ENCODE measurements at regions not wholly inside any gene's neighbourhood (a gene's known extent, or its start where the extent isn't known, plus 50 kb on each side); places are given as distances from the start of the nearest gene placed in this dataset.

DNA sequence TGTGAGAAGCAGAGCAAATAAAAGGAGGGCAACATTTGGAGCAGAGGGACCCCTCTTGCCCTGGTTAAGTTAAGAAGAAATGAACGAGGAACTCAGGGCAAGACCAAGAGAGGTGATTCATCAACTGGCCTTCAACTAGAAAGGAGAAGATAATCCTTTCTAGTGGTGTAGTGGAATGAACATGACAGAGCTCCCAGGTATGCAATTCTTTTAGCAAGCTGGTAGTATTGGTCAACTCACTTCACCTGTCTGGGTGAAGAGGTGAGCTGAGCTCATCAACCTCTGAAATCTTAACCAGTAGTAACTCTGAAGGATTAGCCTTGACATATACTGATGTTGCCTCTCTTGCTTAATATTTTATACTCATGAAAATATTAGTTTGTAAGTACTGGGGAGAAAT lies 1024.7 kb upstream of the GOT2 start:
- TF ChIP-seq, protein P1, sequence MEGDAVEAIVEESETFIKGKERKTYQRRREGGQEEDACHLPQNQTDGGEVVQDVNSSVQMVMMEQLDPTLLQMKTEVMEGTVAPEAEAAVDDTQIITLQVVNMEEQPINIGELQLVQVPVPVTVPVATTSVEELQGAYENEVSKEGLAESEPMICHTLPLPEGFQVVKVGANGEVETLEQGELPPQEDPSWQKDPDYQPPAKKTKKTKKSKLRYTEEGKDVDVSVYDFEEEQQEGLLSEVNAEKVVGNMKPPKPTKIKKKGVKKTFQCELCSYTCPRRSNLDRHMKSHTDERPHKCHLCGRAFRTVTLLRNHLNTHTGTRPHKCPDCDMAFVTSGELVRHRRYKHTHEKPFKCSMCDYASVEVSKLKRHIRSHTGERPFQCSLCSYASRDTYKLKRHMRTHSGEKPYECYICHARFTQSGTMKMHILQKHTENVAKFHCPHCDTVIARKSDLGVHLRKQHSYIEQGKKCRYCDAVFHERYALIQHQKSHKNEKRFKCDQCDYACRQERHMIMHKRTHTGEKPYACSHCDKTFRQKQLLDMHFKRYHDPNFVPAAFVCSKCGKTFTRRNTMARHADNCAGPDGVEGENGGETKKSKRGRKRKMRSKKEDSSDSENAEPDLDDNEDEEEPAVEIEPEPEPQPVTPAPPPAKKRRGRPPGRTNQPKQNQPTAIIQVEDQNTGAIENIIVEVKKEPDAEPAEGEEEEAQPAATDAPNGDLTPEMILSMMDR (IDR thresholded peaks at IDR 0.05; ENCODE audit: low read depth, low read length), result no peak
- DNase-seq (ENCODE audit: extremely low read depth, low read depth), result no peak

DNA sequence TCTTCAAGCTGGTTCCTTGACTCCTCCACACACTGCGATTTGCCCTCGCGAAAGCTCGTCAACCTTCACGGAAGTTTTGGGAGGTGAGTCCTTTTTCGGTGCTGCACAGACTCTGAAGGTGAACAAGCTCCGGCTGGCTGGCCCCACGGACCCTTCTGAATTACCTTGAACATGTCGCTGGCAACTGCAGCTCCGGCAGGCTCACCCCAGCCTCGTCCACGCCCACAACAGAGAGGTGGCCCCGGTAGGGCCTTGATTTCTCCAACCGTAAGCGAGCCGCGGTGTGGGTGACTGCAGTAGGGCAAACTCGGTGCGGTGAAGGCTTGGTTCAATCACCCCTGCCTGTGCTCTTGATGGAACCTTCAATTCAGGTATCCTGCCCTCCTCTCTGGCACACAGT lies 1020.7 kb upstream of the GOT2 start:
- TF ChIP-seq, protein P1 (IDR thresholded peaks at IDR 0.05; ENCODE audit: low read depth, low read length), result no peak
- DNase-seq (ENCODE audit: extremely low read depth, low read depth), result no peak

DNA sequence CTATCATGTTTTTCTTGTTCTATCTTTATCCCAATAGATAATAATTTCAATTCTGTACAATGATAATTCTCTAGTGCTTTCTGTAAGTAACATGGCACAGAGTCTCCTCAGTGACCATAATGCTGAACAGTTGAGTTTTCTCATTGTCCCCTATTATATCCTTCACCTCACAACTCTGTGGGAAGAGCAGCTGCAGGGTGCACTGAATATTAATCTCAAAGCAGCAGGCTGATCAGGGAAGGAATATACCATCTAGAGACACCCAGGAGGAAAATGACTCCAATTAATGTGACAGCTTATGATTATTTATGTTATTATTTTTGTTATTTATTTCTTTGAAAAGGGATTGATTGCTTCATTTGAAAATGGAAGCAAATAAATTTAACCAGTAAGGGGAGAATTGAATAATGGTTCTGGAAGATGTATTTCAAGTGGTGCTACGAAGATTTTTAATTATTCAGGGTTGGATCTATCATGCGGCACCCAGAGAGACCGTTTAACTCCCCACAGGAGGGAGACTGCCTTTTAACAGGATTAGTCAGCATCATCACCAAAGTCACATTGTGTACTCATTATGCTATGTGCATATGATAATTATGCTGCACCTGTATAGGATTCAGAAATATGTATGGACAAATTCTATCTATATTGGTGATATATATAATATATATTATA lies 1015.7 kb upstream of the GOT2 start:
- TF ChIP-seq, protein P1 (IDR thresholded peaks at IDR 0.05; ENCODE audit: low read depth, low read length), result no peak
- no peak for DNase-seq (ENCODE audit: extremely low read depth, low read depth)

DNA sequence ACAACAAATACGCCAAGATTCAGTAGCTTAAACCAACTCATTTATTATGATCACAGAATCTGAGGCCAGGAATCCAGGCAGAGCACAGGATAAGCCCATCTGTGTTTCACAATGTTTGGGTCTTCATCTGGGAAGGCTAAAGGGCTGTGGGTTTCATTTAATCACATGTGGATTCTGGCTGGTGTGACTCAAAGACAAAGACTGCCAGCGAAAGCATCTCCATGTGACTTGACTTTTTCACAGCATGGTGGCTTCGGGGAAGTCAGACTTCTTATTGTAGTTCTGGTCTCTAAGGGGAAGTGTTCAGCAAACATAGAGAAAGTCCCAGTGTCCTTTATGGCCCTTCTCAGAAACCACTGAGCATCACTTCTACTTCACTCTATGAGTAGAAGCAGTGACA lies 1014.4 kb upstream of the GOT2 start:
- no peak for DNase-seq (ENCODE audit: extremely low read depth, low read depth)
- TF ChIP-seq, protein P1 (IDR thresholded peaks at IDR 0.05; ENCODE audit: low read depth, low read length), result no peak

DNA sequence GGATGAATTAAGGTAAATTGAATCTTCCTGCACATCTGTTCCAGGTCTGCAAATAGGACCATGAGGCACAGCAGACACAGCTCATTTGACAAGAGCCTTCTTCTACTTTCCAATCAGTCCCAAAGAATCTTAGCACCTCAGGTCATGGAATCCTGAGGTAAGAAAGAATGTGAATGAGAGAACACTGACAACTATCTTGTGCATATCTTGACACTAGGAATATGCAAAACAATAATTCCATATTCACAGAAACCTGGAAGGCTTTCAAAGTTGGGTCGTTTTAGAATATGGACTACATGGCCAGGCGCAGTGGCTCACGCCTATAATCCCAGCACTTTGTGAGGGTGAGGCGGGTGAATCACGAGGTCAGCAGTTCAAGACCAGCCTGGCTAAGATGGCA lies 1009.4 kb upstream of the GOT2 start:
- DNase-seq (ENCODE audit: extremely low read depth, low read depth), result no peak
- TF ChIP-seq, protein P1 (IDR thresholded peaks at IDR 0.05; ENCODE audit: low read depth, low read length), result no peak

DNA sequence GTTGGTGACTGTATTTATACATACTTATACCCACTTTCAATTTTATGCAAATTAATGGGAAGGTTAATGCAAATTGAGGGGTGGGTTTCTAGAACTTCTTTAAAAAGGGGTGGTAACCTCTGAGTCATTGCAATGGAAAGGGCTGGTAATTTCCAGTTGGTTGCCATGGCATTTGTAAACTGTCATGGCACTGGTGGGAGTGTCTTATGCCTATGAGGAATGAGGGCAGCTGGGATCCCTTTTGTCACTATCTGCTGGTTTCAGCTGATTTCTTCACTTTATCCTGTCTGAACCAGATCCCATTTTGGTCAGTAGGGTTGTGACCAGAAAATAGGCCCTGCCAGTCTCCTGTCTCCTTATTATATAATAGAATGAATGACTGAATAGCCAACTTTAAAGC lies 1006.7 kb upstream of the GOT2 start:
- TF ChIP-seq, protein P1 (IDR thresholded peaks at IDR 0.05; ENCODE audit: low read depth, low read length), result no peak
- no peak for DNase-seq (ENCODE audit: extremely low read depth, low read depth)

DNA sequence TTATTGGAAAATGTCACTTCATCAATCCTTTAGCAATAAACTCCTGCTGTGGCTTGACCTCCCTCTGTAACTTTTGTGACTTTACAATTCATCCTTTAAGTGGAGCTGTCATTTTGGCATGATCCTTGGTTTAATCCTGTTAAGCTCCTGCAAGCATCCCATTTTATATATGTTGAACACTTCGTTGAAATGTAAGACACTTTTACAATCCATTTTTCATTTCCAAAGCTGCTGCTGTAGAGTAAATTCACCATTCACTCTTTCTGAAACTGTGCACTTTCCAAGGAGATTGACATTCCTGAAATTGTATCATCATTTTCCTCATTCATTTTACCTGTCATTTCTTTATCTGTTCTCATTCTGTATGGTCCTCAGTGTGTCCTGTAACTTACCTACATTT lies 1003.2 kb upstream of the GOT2 start:
- DNase-seq (ENCODE audit: extremely low read depth, low read depth), result no peak
- TF ChIP-seq, protein P1 (IDR thresholded peaks at IDR 0.05; ENCODE audit: low read depth, low read length), result no peak
